ENCODE measurements at regions not wholly inside any gene's neighbourhood (a gene's known extent, or its start where the extent isn't known, plus 50 kb on each side); places are given as distances from the start of the nearest gene placed in this dataset.

- Mint-ChIP-seq H3K27me3 (ENCODE audit: low read depth) (no peaks in the 10 kb centered on the region), H3K4me3 (no peak overlapping the region), H3K4me1 (peaks cover 7% of the 10 kb centered on the region), H3K9me3 (no peaks in the 10 kb centered on the region), H3K27ac (no peak overlapping the region), H3K36me3 (no peaks in the 10 kb centered on the region)
- no peak for DNase-seq (ENCODE audit: low spot score in 2 of 2, unreplicated experiment in 2 of 2)
- TF ChIP-seq, protein P1, sequence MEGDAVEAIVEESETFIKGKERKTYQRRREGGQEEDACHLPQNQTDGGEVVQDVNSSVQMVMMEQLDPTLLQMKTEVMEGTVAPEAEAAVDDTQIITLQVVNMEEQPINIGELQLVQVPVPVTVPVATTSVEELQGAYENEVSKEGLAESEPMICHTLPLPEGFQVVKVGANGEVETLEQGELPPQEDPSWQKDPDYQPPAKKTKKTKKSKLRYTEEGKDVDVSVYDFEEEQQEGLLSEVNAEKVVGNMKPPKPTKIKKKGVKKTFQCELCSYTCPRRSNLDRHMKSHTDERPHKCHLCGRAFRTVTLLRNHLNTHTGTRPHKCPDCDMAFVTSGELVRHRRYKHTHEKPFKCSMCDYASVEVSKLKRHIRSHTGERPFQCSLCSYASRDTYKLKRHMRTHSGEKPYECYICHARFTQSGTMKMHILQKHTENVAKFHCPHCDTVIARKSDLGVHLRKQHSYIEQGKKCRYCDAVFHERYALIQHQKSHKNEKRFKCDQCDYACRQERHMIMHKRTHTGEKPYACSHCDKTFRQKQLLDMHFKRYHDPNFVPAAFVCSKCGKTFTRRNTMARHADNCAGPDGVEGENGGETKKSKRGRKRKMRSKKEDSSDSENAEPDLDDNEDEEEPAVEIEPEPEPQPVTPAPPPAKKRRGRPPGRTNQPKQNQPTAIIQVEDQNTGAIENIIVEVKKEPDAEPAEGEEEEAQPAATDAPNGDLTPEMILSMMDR (IDR thresholded peaks at IDR 0.05; ENCODE audit: unreplicated experiment), result no peak
Measured at GRCh38 chr2:64914735-64915509, 74.3 kb upstream of the SLC1A4 start.

DNA sequence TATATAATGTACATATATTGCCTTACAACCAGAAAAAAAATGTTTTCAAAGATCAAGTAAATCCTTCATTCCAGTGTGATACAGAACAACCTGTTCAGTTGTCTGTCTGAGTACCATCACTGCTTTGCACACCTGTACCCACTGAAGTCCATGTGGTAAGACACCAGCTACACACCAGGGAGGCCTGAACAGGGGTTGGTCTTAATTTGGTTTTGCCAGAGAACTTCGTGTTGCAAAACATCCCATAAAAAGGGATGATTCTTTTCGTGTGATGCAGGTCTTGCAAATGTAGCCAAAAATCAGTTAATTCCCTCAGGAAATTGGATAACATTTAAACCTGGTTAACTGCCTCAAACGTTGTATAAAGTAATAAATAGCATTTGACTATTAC, 73.7 kb upstream of the SLC1A4 start:
- no peak for DNase-seq (ENCODE audit: low spot score in 2 of 2, unreplicated experiment in 2 of 2)
- H3K27ac Mint-ChIP-seq, result no peak overlapping the region
- TF ChIP-seq, protein P1 (IDR thresholded peaks at IDR 0.05; ENCODE audit: unreplicated experiment), result no peak
- H3K36me3 Mint-ChIP-seq, result no peaks in the 10 kb centered on the region
- H3K4me3 Mint-ChIP-seq, result no peak overlapping the region
- H3K4me1 Mint-ChIP-seq, result peaks cover 7% of the 10 kb centered on the region
- H3K27me3 Mint-ChIP-seq (ENCODE audit: low read depth), result no peaks in the 10 kb centered on the region
- no peaks in the 10 kb centered on the region for H3K9me3 Mint-ChIP-seq

GRCh38 chr2:64918220-64918886, 70.8 kb upstream of the SLC1A4 start:
- no peaks in the 10 kb centered on the region for H3K27me3 Mint-ChIP-seq (ENCODE audit: low read depth)
- TF ChIP-seq, protein P1 (IDR thresholded peaks at IDR 0.05; ENCODE audit: unreplicated experiment), result no peak
- no peaks in the 10 kb centered on the region for H3K36me3 Mint-ChIP-seq
- H3K4me3 Mint-ChIP-seq, result peak overlapping the region; percentile 82
- H3K9me3 Mint-ChIP-seq, result no peaks in the 10 kb centered on the region
- peak overlapping the region; percentile 86 for H3K27ac Mint-ChIP-seq
- DNase-seq (ENCODE audit: low spot score in 2 of 2, unreplicated experiment in 2 of 2), result no peak
- H3K4me1 Mint-ChIP-seq, result peaks cover 7% of the 10 kb centered on the region

DNA sequence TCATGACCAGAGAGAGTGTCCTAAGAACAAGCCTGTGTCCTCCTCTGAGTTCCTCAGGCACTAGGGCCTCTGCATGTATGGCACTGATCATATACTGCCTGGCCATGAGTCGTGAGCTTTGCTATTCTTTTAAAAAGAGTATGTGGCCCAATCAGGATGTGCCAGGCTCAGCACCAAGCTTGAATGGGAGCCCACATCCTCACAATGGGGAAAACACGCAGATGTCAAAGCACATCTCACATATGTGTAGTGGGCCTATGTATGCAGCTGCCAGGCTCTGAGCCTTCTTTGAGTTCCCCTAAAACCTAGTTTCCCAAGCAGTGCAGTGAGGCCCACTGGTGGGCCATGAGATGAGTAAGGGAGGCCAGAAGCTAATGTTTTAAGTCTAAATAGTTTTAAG, 69.9 kb upstream of the SLC1A4 start:
- no peak for DNase-seq (ENCODE audit: low spot score in 2 of 2, unreplicated experiment in 2 of 2)
- Mint-ChIP-seq H3K27me3 (ENCODE audit: low read depth) (no peaks in the 10 kb centered on the region), H3K27ac (no peak overlapping the region), H3K4me3 (no peak overlapping the region), H3K4me1 (peaks cover 7% of the 10 kb centered on the region), H3K36me3 (no peaks in the 10 kb centered on the region), H3K9me3 (no peaks in the 10 kb centered on the region)
- TF ChIP-seq, protein P1 (IDR thresholded peaks at IDR 0.05; ENCODE audit: unreplicated experiment), result no peak

DNA sequence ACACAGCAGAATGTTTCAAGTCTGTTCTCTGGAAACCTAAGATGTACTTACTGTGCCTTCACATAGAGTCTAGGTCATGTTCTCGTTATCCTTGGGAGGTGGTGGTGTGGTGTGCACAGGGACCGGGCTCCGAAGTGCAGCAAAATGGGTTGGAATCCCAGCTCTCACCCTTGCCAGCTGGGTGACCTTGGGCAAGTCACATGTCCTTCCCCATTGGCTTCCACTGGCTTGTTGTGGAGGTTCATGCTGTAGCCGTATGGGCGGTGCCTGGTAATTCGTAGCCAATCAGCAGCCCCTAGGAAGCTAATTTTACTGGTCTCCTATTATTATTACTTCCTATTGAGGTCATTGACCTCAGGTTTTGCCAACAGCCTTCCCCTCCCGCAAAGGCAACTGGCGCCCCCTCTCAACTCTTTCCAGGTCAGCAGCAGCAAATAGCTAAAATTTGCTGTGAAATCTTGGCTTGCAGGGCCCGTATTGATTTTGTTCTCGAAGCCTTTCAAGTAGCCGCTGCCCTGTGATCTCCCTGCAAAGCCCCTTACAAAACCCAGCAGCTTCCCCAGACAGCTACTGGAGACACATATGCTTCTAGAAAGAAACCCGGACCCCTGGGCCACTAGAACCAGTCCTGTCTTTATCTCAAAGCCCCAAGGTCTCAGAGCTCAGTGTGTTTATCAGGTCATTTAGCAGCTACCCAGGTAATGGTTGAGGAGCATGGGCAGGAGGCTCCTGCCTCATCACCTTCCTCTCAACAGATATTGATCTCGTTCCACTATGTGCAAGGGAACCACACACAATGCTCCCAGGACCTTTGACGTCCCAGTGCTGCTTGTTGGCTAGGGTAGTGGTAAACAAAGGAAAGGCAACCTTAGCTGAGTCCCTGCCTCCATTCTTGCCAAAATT, 66.5 kb upstream of the SLC1A4 start:
- peaks cover 17% of the 10 kb centered on the region for H3K9me3 Mint-ChIP-seq
- H3K36me3 Mint-ChIP-seq, result no peaks in the 10 kb centered on the region
- H3K27ac Mint-ChIP-seq, result no peak overlapping the region
- TF ChIP-seq, protein P1 (IDR thresholded peaks at IDR 0.05; ENCODE audit: unreplicated experiment), result no peak
- DNase-seq (ENCODE audit: low spot score in 2 of 2, unreplicated experiment in 2 of 2), result no peak
- H3K27me3 Mint-ChIP-seq (ENCODE audit: low read depth), result no peaks in the 10 kb centered on the region
- H3K4me3 Mint-ChIP-seq, result no peak overlapping the region
- H3K4me1 Mint-ChIP-seq, result peaks cover 3% of the 10 kb centered on the region
